H54 (cell line): ENCODE measurements at regions not wholly inside any gene's neighbourhood (a gene's known extent, or its start where the extent isn't known, plus 50 kb on each side); places are given as distances from the start of the nearest gene placed in this dataset.

Experiments used
- DNase-seq: peaks from one replicate; pipeline ENCODE4 v3.0.0; 2011; ENCODE audit warnings: low spot score, mixed read lengths; ENCODE audit not compliant: insufficient read length
- FAIRE-seq: peaks from 3 replicates; lab custom pipeline; 2011; peaks lifted over from hg19 to GRCh38; lab: Jason Lieb, UNC
- POLR2A ChIP-seq: IDR thresholded peaks from 2 replicates; pipeline ENCODE4 v1.6.1; 2011; ENCODE audit warnings: low read depth, mild to moderate bottlenecking, low read length

GRCh38 chr9:116027951-116028350, 125.6 kb upstream of the PAPPA start:
- FAIRE-seq (no peak), DNase-seq (no peak)
- TF ChIP-seq POLR2A = no peak

- FAIRE-seq = no peak
- no peak for DNase-seq
- TF ChIP-seq POLR2A = no peak
These were observed 123.1 kb upstream of the PAPPA start for GRCh38 chr9:116030517-116030916.

- peak; percentile 90 for FAIRE-seq
- DNase-seq = no peak
- no peak for TF ChIP-seq POLR2A
These were observed 120.7 kb upstream of the PAPPA start for GRCh38 chr9:116032683-116033440.

GRCh38 chr9:116039312-116039711, 114.3 kb upstream of the PAPPA start:
- no peak for TF ChIP-seq POLR2A
- FAIRE-seq (peak; percentile 70), DNase-seq (no peak)

GRCh38 chr9:116039893-116040292, 113.7 kb upstream of the PAPPA start:
- FAIRE-seq (no peak), DNase-seq (no peak)
- TF ChIP-seq POLR2A = no peak

GRCh38 chr9:116042321-116042720, 111.3 kb upstream of the PAPPA start:
- DNase-seq (no peak), FAIRE-seq (no peak)
- no peak for TF ChIP-seq POLR2A

GRCh38 chr9:116045083-116045482, 108.5 kb upstream of the PAPPA start:
- DNase-seq (no peak), FAIRE-seq (peak; percentile 60)
- no peak for TF ChIP-seq POLR2A

- TF ChIP-seq POLR2A = no peak
- no peak for DNase-seq
- FAIRE-seq = peak; percentile 89
These were observed 105.5 kb upstream of the PAPPA start for GRCh38 chr9:116048081-116048480.

- TF ChIP-seq POLR2A = no peak
These were observed 104.1 kb upstream of the PAPPA start for GRCh38 chr9:116049456-116049855.

GRCh38 chr9:116051528-116051927, 102.1 kb upstream of the PAPPA start:
- no peak for TF ChIP-seq POLR2A
- DNase-seq (no peak), FAIRE-seq (no peak)

More at GRCh38 chr9:116049456-116049855, 104.1 kb upstream of the PAPPA start:
- FAIRE-seq = peak; percentile 41
- DNase-seq = no peak

- no peak for TF ChIP-seq POLR2A
- DNase-seq (no peak), FAIRE-seq (peak; percentile 11)
These were observed 98.1 kb upstream of the PAPPA start for GRCh38 chr9:116055536-116055935.

- DNase-seq = no peak
- FAIRE-seq = no peak
- TF ChIP-seq POLR2A = no peak
These were observed 96.2 kb upstream of the PAPPA start for GRCh38 chr9:116057371-116057770.

- TF ChIP-seq POLR2A = no peak
- FAIRE-seq (peak; percentile 96), DNase-seq (no peak)
These were observed 95.2 kb upstream of the PAPPA start for GRCh38 chr9:116058421-116058820.

GRCh38 chr9:116059466-116059865, 94.1 kb upstream of the PAPPA start:
- DNase-seq = no peak
- FAIRE-seq = no peak
- TF ChIP-seq POLR2A = no peak

- no peak for TF ChIP-seq POLR2A
- FAIRE-seq = peak; percentile 84
- no peak for DNase-seq
These were observed 93.0 kb upstream of the PAPPA start for GRCh38 chr9:116060631-116061030.
